HCT116 (cell line): ENCODE measurements at regions not wholly inside any gene's neighbourhood (a gene's known extent, or its start where the extent isn't known, plus 50 kb on each side); places are given as distances from the start of the nearest gene placed in this dataset.

Experiments
- ATAC-seq: fragments of 200-7000 bp; cut with Tn5 transposase; 2 replicates; pipeline ENCODE4 v1.9.1; 2020; ENCODE audit warnings: mild to moderate bottlenecking, moderate library complexity
- BruUV-seq: library from RNA; stranded (reverse); fragments of 400-500 nt; replicated peaks from 2 replicates; lab custom pipeline; 2021; lab: Mats Ljungman, UMichigan
- CTCF ChIA-PET: fragments of 300-600 bp; sonication (Branson Sonifier 250); formaldehyde crosslinking; loops from one replicate; lab custom pipeline; 2021; ENCODE audit warnings: antibody characterized with exemption; lab: Charles Lee
- POLR2A ChIA-PET: fragments of 300-600, 350-600 bp; sonication (Branson Sonifier 250); formaldehyde crosslinking; loops from one replicate; lab custom pipeline; 2021; ENCODE audit warnings: antibody characterized with exemption; lab: Charles Lee
- RAD21 ChIA-PET, 2 experiments: fragments of 300-600 bp; sonication (Branson Sonifier 250); formaldehyde crosslinking; loops; one replicate each; lab custom pipeline; 2023; ENCODE audit warnings: low total read pairs in 2 of 2; ENCODE audit not compliant: uncharacterized antibody in 2 of 2, unreplicated experiment in 2 of 2, low non-redundant PET in 1 of 2; lab: Charles Lee
- DNase-seq: peaks from one replicate; pipeline ENCODE4 v3.0.0-alpha.2; 2010; ENCODE audit warnings: low read depth, low spot score
- H2AFZ ChIP-seq: fragments of 200-600 bp; shearing (Covaris generic), sonication (generic); 2 replicates; pipeline ENCODE4 v1.6.1; 2017; ENCODE audit warnings: low read depth, mixed run types, mixed read lengths, antibody characterized with exemption, low read length; ENCODE audit not compliant: poor library complexity, severe bottlenecking
- H3K27ac ChIP-seq: 2 replicates; pipeline ENCODE4 v1.5.1; 2012; ENCODE audit warnings: low read depth, low read length
- H3K27me3 ChIP-seq: fragments of 200-600 bp; sonication (generic); 2 replicates; pipeline ENCODE4 v1.6.1; 2016; ENCODE audit warnings: mixed run types, low read length, mixed read lengths; ENCODE audit not compliant: insufficient read depth
- H3K36me3 ChIP-seq, 2 experiments: fragments of 200-500 bp in 1 of 2; fragments of 200-600 bp in 1 of 2; sonication (Bioruptor generic) in 1 of 2; sonication (generic) in 1 of 2; 2 replicates each; pipeline versions ENCODE4 v1.5.1 to v1.6.1; 2014 to 2016; ENCODE audit warnings: low read length in 2 of 2, inconsistent platforms in 1 of 2, mixed read lengths in 1 of 2, mixed run types in 1 of 2; ENCODE audit not compliant: insufficient read depth in 2 of 2, control insufficient read depth in 1 of 2
- H3K4me1 ChIP-seq, 2 experiments: fragments of 200-600 bp in 1 of 2; sonication (generic) in 1 of 2; 2 replicates each; pipeline versions ENCODE4 v1.5.1 to v1.6.1; 2012 to 2017; ENCODE audit warnings: low read length in 2 of 2, inconsistent platforms in 1 of 2, mild to moderate bottlenecking in 1 of 2, mixed read lengths in 1 of 2, mixed run types in 1 of 2, moderate library complexity in 1 of 2; ENCODE audit not compliant: insufficient read depth in 2 of 2, control insufficient read depth in 1 of 2
- H3K4me2 ChIP-seq: fragments of 200-600 bp; sonication (generic); 2 replicates; pipeline ENCODE4 v1.6.1; 2017; ENCODE audit warnings: mixed run types, low read length, mixed read lengths
- H3K4me3 ChIP-seq, 2 experiments: fragments of 200-600 bp in 1 of 2; sonication (generic) in 1 of 2; replicated peaks in 1 of 2; 2 replicates each; pipeline ENCODE4 v1.5.1; 2011 to 2016; ENCODE audit warnings: low read length in 2 of 2, control low read depth in 1 of 2, low read depth in 1 of 2, mild to moderate bottlenecking in 1 of 2, mixed read lengths in 1 of 2, mixed run types in 1 of 2
- H3K79me2 ChIP-seq: fragments of 200-600 bp; sonication (generic); 2 replicates; pipeline ENCODE4 v1.6.1; 2017; ENCODE audit warnings: mild to moderate bottlenecking, mixed run types, low read length, moderate library complexity, mixed read lengths; ENCODE audit not compliant: insufficient read depth
- H3K9ac ChIP-seq: fragments of 200-600 bp; sonication (generic); 2 replicates; pipeline ENCODE4 v1.6.1; 2016; ENCODE audit warnings: low read length, mixed read lengths
- H3K9me2 ChIP-seq: fragments of 200-600 bp; sonication (generic), shearing (Covaris generic); 2 replicates; pipeline ENCODE4 v1.6.1; 2017; ENCODE audit warnings: mixed run types, mild to moderate bottlenecking, moderate library complexity; ENCODE audit not compliant: insufficient read depth
- H3K9me3 ChIP-seq, 2 experiments: fragments of 200-500 bp in 1 of 2; fragments of 200-600 bp in 1 of 2; sonication (Bioruptor generic) in 1 of 2; sonication (generic) in 1 of 2; 2 replicates each; pipeline ENCODE4 v1.6.1; 2014 to 2017; ENCODE audit warnings: low read length in 2 of 2, mixed read lengths in 2 of 2, inconsistent platforms in 1 of 2, low read depth in 1 of 2, mild to moderate bottlenecking in 1 of 2, mixed run types in 1 of 2, moderate library complexity in 1 of 2; ENCODE audit not compliant: control insufficient read depth in 1 of 2, insufficient read depth in 1 of 2
- H4K20me1 ChIP-seq: fragments of 200-600 bp; sonication (generic), shearing (Covaris generic); 2 replicates; pipeline ENCODE4 v1.6.1; 2017; ENCODE audit warnings: mixed run types, mild to moderate bottlenecking, moderate library complexity; ENCODE audit not compliant: insufficient read depth
- ATF3 ChIP-seq: IDR thresholded peaks from 2 replicates; pipeline ENCODE4 v1.6.1; 2012
- CEBPB ChIP-seq: IDR thresholded peaks from 2 replicates; pipeline ENCODE4 v1.6.1; 2012; ENCODE audit warnings: low read depth
- EGR1 ChIP-seq: IDR thresholded peaks from 2 replicates; pipeline ENCODE4 v1.6.1; 2012; ENCODE audit warnings: low read depth
- ELF1 ChIP-seq: IDR thresholded peaks from 2 replicates; pipeline ENCODE4 v1.6.1; 2012; ENCODE audit warnings: low read depth, borderline replicate concordance
- EZH2 ChIP-seq: fragments of 200-600 bp; sonication (generic); IDR thresholded peaks from 2 replicates; pipeline ENCODE4 v1.6.1; 2017; ENCODE audit warnings: antibody characterized with exemption, mixed run types
- EZH2phosphoT487 ChIP-seq: fragments of 200-600 bp; IDR thresholded peaks from 2 replicates; pipeline ENCODE4 v1.6.1; 2018; ENCODE audit warnings: antibody characterized with exemption, borderline replicate concordance
- FOSL1 ChIP-seq: IDR thresholded peaks from 2 replicates; pipeline ENCODE4 v1.6.1; 2012; ENCODE audit warnings: low read depth
- JUND ChIP-seq: IDR thresholded peaks from 2 replicates; pipeline ENCODE4 v1.6.1; 2012
- MAX ChIP-seq: IDR thresholded peaks from 2 replicates; pipeline ENCODE4 v1.6.1; 2012
- POLR2A ChIP-seq: IDR thresholded peaks from 2 replicates; pipeline ENCODE4 v1.7.0; 2011; ENCODE audit warnings: borderline replicate concordance; ENCODE audit not compliant: insufficient read depth, insufficient read length; ENCODE audit errors: extremely low read depth
- POLR2AphosphoS5 ChIP-seq: IDR thresholded peaks from 2 replicates; pipeline ENCODE4 v1.6.1; 2011; ENCODE audit warnings: mild to moderate bottlenecking, low read depth, low read length, moderate library complexity
- RAD21 ChIP-seq: IDR thresholded peaks from 2 replicates; pipeline ENCODE4 v1.6.1; 2012; ENCODE audit warnings: low read depth, mild to moderate bottlenecking
- REST ChIP-seq: IDR thresholded peaks from 2 replicates; pipeline ENCODE4 v1.6.1; 2012; ENCODE audit warnings: low read depth
- SIN3A ChIP-seq: IDR thresholded peaks from 2 replicates; pipeline ENCODE4 v1.6.1; 2012; ENCODE audit warnings: low read depth
- SP1 ChIP-seq: IDR thresholded peaks from 2 replicates; pipeline ENCODE4 v1.6.1; 2012; ENCODE audit warnings: low read depth
- SRF ChIP-seq: IDR thresholded peaks from 2 replicates; pipeline ENCODE4 v1.6.1; 2012; ENCODE audit warnings: low read depth
- TCF7L2 ChIP-seq: IDR thresholded peaks from 2 replicates; pipeline ENCODE4 v1.7.0; 2011; ENCODE audit warnings: borderline replicate concordance, inconsistent platforms; ENCODE audit not compliant: insufficient read depth, insufficient read length; ENCODE audit errors: extremely low read depth
- YY1 ChIP-seq: IDR thresholded peaks from 2 replicates; pipeline ENCODE4 v1.6.1; 2011; ENCODE audit warnings: low read length, low read depth, moderate library complexity, mild to moderate bottlenecking; ENCODE audit not compliant: insufficient replicate concordance; ENCODE audit errors: extremely low read depth
- ZFX ChIP-seq: fragments of 450-650 bp; IDR thresholded peaks from 2 replicates; pipeline ENCODE4 v1.6.1; 2017
- ZNF274 ChIP-seq: fragments of 200-500 bp; sonication (Bioruptor generic); IDR thresholded peaks from 2 replicates; pipeline ENCODE4 v1.6.1; 2014; ENCODE audit warnings: mild to moderate bottlenecking, low read depth, low read length, inconsistent platforms
- intact Hi-C: fragments of 100-400 bp; cut with micrococcal nuclease; formaldehyde crosslinking; loops from 2 replicates; pipeline ENCODE4 v1.10.0; 2022

GRCh38 chr5:61974680-61975079 lies 331.3 kb upstream of the KIF2A start:
- Histone ChIP-seq H3K4me3 (no peak overlapping the region), H3K36me3 (no peaks in the 10 kb centered on the region), H2AFZ (no peak overlapping the region), H3K27ac (no peak overlapping the region), H3K9me3 (no peaks in the 10 kb centered on the region), H3K79me2 (no peaks in the 10 kb centered on the region), H3K27me3 (peaks cover 68% of the 10 kb centered on the region), H3K4me2 (no peak overlapping the region), H4K20me1 (no peaks in the 10 kb centered on the region; the same call in 1 of the 2 replicates), H3K4me1 (no peaks in the 10 kb centered on the region), H3K9me2 (peaks cover 4% of the 10 kb centered on the region; the same call in 1 of the 2 replicates), H3K9ac (no peak overlapping the region)
- BruUV-seq, result no TSS peak
- CTCF ChIA-PET, result no interaction called here
- no peak for ATAC-seq
- intact Hi-C loops, result no loop called here
- POLR2A ChIA-PET, result no interaction called here
- TF ChIP-seq YY1 (no peak), ATF3 (no peak), JUND (no peak)
- RAD21 ChIA-PET, result no interaction called here
- DNase-seq, result no peak

- CTCF ChIA-PET, result no interaction called here
- POLR2A ChIA-PET, result no interaction called here
Measured at GRCh38 chr5:61981886-61982285, 324.1 kb upstream of the KIF2A start.

More at GRCh38 chr5:61981886-61982285, 324.1 kb upstream of the KIF2A start:
- Histone ChIP-seq H3K36me3 (no peaks in the 10 kb centered on the region), H3K4me2 (no peak overlapping the region), H3K79me2 (no peaks in the 10 kb centered on the region), H3K27ac (no peak overlapping the region), H2AFZ (no peak overlapping the region), H4K20me1 (no peaks in the 10 kb centered on the region; the same call in 1 of the 2 replicates), H3K9me3 (no peaks in the 10 kb centered on the region), H3K9ac (no peak overlapping the region), H3K9me2 (no peaks in the 10 kb centered on the region), H3K4me1 (no peaks in the 10 kb centered on the region)
- intact Hi-C loops, result no loop called here
- RAD21 ChIA-PET, result no interaction called here
- ATAC-seq, result no peak
- no TSS peak for BruUV-seq
- TF ChIP-seq RAD21 (no peak), CEBPB (no peak), EZH2 (no peak), ELF1 (no peak), TCF7L2 (no peak), SRF (no peak), JUND (no peak), MAX (no peak), POLR2AphosphoS5 (no peak), SIN3A (no peak), ATF3 (no peak), ZFX (no peak), ZNF274 (no peak), POLR2A (no peak), REST (no peak), FOSL1 (no peak), SP1 (no peak), EGR1 (no peak), EZH2phosphoT487 (no peak), YY1 (no peak)
- TF ChIP-seq, all 23 proteins: peak for 0
- DNase-seq, result no peak
- Histone ChIP-seq H3K4me3 (no peak overlapping the region), H3K27me3 (peaks cover 35% of the 10 kb centered on the region)
